Naive thymus-derived CD4-positive, alpha-beta T cell (primary cell): ENCODE measurements at regions not wholly inside any gene's neighbourhood (a gene's known extent, or its start where the extent isn't known, plus 50 kb on each side); places are given as distances from the start of the nearest gene placed in this dataset.

ENCODE experiments used
- ATAC-seq: fragments of 150-1000 bp; cut with Tn5 transposase; 2 replicates; pipeline ENCODE4 v1.10.0; 2021; ENCODE audit warnings: mild to moderate bottlenecking, moderate library complexity
- CTCF ChIA-PET: fragments of 350-600 bp; sonication (Branson Sonifier 250); formaldehyde crosslinking; loops from one replicate; lab custom pipeline; 2021; ENCODE audit warnings: antibody characterized with exemption; lab: Charles Lee
- POLR2A ChIA-PET: fragments of 350-600 bp; sonication (Branson Sonifier 250); formaldehyde crosslinking; loops from one replicate; lab custom pipeline; 2021; ENCODE audit warnings: antibody characterized with exemption, inconsistent platforms; lab: Charles Lee
- DNase-seq, 9 donors: peaks; one replicate each; pipeline versions ENCODE4 v3.0.0 to v3.0.0-alpha.2; 2020 to 2022; ENCODE audit warnings: mixed read lengths in 1 of 9
- H3K27ac ChIP-seq: one replicate; pipeline ENCODE4 v1.7.0; 2013; ENCODE audit warnings: mild to moderate bottlenecking, low read depth, low read length, moderate library complexity
- H3K27me3 ChIP-seq, 2 donors: one replicate each; pipeline ENCODE4 v1.7.0; 2013; ENCODE audit warnings: low read length in 2 of 2, mild to moderate bottlenecking in 2 of 2, moderate library complexity in 2 of 2; ENCODE audit not compliant: control insufficient read depth in 2 of 2, insufficient read depth in 2 of 2
- H3K36me3 ChIP-seq, 3 experiments: 1 replicate in 2 of 3; 2 replicates in 1 of 3; pipeline ENCODE4 v1.7.0; 2013; ENCODE audit warnings: low read length in 3 of 3, mild to moderate bottlenecking in 3 of 3, moderate library complexity in 1 of 3; ENCODE audit not compliant: insufficient read depth in 3 of 3, control insufficient read depth in 2 of 3
- H3K4me1 ChIP-seq, 2 donors: one replicate each; pipeline ENCODE4 v1.7.0; 2013; ENCODE audit warnings: low read length in 2 of 2, mild to moderate bottlenecking in 2 of 2, moderate library complexity in 1 of 2; ENCODE audit not compliant: control insufficient read depth in 2 of 2, insufficient read depth in 2 of 2
- H3K4me3 ChIP-seq: 2 replicates; pipeline ENCODE4 v1.7.0; 2013; ENCODE audit warnings: mild to moderate bottlenecking, low read length
- H3K9me3 ChIP-seq, 3 experiments: 1 replicate in 2 of 3; 2 replicates in 1 of 3; pipeline ENCODE4 v1.7.0; 2013; ENCODE audit warnings: low read length in 3 of 3; ENCODE audit not compliant: control insufficient read depth in 2 of 3
- H3K27ac Mint-ChIP-seq, 9 donors: one replicate each; pipeline ENCODE4 v1.8.0; 2020 to 2022; ENCODE audit warnings: mixed read lengths in 9 of 9, mild to moderate bottlenecking in 8 of 9, moderate library complexity in 5 of 9, inconsistent platforms in 2 of 9
- H3K27me3 Mint-ChIP-seq, 5 donors: one replicate each; pipeline ENCODE4 v1.8.0; 2021 to 2022; ENCODE audit warnings: mixed read lengths in 5 of 5, mild to moderate bottlenecking in 1 of 5
- H3K36me3 Mint-ChIP-seq, 5 donors: one replicate each; pipeline ENCODE4 v1.8.0; 2020 to 2022; ENCODE audit warnings: mixed read lengths in 5 of 5, mild to moderate bottlenecking in 3 of 5, inconsistent platforms in 1 of 5
- H3K4me1 Mint-ChIP-seq, 7 donors: one replicate each; pipeline ENCODE4 v1.8.0; 2020 to 2022; ENCODE audit warnings: mixed read lengths in 7 of 7, mild to moderate bottlenecking in 3 of 7, inconsistent platforms in 1 of 7
- H3K4me3 Mint-ChIP-seq, 10 donors: one replicate each; pipeline ENCODE4 v1.8.0; 2020 to 2022; ENCODE audit warnings: mild to moderate bottlenecking in 10 of 10, mixed read lengths in 10 of 10, moderate library complexity in 6 of 10, inconsistent platforms in 2 of 10
- H3K9me3 Mint-ChIP-seq, 11 donors: one replicate each; pipeline ENCODE4 v1.8.0; 2020 to 2022; ENCODE audit warnings: mixed read lengths in 11 of 11, mild to moderate bottlenecking in 4 of 11, inconsistent platforms in 1 of 11, moderate library complexity in 1 of 11
- intact Hi-C, 2 donors: fragments of 100-400 bp; cut with micrococcal nuclease; formaldehyde crosslinking; loops; one replicate each; pipeline ENCODE4 v1.15.1; 2023

DNA sequence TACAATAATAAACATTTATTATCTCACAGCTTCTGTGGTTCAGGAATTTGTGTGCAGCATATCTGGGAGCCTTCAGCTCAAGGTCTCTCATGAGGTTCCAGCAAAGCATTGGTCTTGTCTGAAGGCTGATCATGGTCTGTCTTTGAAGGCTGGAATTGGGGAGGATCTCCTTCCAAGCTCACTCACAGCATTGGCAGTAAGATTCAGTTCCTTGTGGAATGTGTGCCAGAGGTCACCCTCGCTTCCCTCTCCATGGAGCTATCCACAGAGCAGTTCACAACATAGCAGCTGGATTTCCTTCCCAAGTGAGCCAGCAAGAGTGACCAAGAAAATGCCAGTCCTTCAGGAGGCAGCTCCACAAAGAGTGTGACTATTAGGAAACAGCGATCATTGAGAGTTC is 202.2 kb upstream of the ST6GAL2 start:
- no peaks in the 10 kb centered on the region for H3K4me1 ChIP-seq
- Mint-ChIP-seq H3K27me3 (no peaks in the 10 kb centered on the region), H3K27ac (no peak overlapping the region), H3K4me3 (no peak overlapping the region), H3K4me1 (no peaks in the 10 kb centered on the region), H3K36me3 (no peaks in the 10 kb centered on the region), H3K9me3 (peaks cover 0 to 5% (median 0%) of the 10 kb centered on the region in 11 donors)
- no peak overlapping the region for H3K27ac ChIP-seq
- DNase-seq, result no peak
- CTCF ChIA-PET, result no interaction called here
- POLR2A ChIA-PET, result no interaction called here
- intact Hi-C loops, result no loop called here
- no peaks in the 10 kb centered on the region for H3K36me3 ChIP-seq
- no peak for ATAC-seq
- H3K4me3 ChIP-seq, result no peak overlapping the region
- H3K27me3 ChIP-seq, result no peaks in the 10 kb centered on the region
- no peaks in the 10 kb centered on the region for H3K9me3 ChIP-seq

DNA sequence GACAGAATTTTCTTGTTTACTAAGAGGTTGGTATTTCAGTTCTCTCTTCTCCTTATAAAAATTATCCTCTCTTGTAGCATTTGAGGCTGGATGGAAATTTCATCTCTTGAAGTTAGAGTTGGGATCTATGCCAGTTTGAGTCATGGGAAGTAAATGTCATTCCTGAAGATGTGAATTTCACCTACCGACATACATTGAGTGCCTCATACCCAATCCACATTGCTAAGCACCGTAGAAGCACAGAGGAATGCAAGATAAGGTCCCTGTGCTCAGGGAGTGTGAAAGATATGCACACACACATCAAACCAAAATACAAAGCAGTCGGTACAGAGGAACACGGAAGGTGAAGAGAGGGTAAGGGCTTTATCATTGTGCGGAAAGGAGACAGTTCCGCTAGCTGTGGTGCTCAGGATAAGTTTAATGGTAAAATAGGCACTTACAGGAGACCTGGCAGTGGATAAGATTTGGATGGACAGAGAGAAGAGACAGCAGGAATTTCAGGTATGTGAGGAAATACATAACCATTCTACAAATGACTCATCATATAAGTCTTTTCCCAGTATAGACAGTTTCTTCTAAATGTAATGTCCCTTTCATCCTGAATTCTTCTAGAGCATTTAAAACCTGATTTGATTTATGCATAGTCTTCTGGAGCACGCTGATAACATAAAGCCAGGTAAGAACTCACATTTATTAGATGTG is 205.3 kb upstream of the ST6GAL2 start:
- intact Hi-C loops, result no loop called here
- H3K4me1 Mint-ChIP-seq, result no peaks in the 10 kb centered on the region
- H3K4me1 ChIP-seq, result no peaks in the 10 kb centered on the region
- DNase-seq (no peak), ATAC-seq (no peak)
- H3K4me3 ChIP-seq, result no peak overlapping the region
- no peaks in the 10 kb centered on the region for H3K27me3 Mint-ChIP-seq
- POLR2A ChIA-PET, result no interaction called here
- no peak overlapping the region for H3K27ac Mint-ChIP-seq
- peaks cover 0 to 5% (median 0%) of the 10 kb centered on the region in 11 donors for H3K9me3 Mint-ChIP-seq
- H3K9me3 ChIP-seq, result no peaks in the 10 kb centered on the region
- CTCF ChIA-PET, result no interaction called here
- H3K27ac ChIP-seq, result no peak overlapping the region
- H3K36me3 ChIP-seq, result no peaks in the 10 kb centered on the region
- H3K36me3 Mint-ChIP-seq, result no peaks in the 10 kb centered on the region
- H3K4me3 Mint-ChIP-seq, result no peak overlapping the region
- H3K27me3 ChIP-seq, result no peaks in the 10 kb centered on the region

DNA sequence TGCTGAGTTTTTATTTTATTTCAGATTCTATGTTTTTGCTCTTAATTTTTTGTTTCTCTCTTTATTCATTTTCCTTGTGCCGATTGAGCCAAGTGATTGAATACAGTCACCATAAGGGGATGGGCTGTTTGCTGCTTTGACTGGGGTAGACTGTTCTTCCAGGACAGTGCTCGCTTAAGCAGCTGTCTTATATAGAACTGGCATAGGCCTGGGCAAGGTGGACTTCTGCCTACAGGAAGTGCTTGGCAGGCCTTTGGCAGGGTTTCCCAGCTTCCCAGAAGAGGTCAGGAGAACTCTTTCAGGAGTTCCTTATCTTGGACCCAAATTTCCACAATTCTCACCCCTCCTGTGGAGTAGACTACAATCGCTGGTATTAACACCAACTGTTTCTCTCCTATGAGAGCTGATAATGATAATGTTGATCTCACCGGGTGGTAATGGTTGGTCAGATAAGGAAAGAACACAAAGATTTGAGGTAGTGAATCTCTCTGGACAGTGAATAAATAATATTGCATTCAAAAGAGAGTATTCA is 207.5 kb upstream of the ST6GAL2 start:
- Histone ChIP-seq H3K4me3 (no peak overlapping the region), H3K9me3 (no peaks in the 10 kb centered on the region), H3K4me1 (no peaks in the 10 kb centered on the region), H3K27me3 (no peaks in the 10 kb centered on the region), H3K27ac (no peak overlapping the region), H3K36me3 (no peaks in the 10 kb centered on the region)
- no peak overlapping the region for H3K4me3 Mint-ChIP-seq
- H3K36me3 Mint-ChIP-seq, result no peaks in the 10 kb centered on the region
- no peak for ATAC-seq
- intact Hi-C loops, result no loop called here
- H3K9me3 Mint-ChIP-seq, result peaks cover 0 to 6% (median 0%) of the 10 kb centered on the region in 11 donors
- H3K27me3 Mint-ChIP-seq, result no peaks in the 10 kb centered on the region
- DNase-seq, result no peak
- ChIA-PET CTCF (interaction anchor here (0.7 kb wide), 1 partner anchor 101 kb away, joined by 5 read pairs; no protein-coding TSS in a partner anchor), POLR2A (no interaction called here)
- H3K4me1 Mint-ChIP-seq, result no peaks in the 10 kb centered on the region
- no peak overlapping the region for H3K27ac Mint-ChIP-seq

DNA sequence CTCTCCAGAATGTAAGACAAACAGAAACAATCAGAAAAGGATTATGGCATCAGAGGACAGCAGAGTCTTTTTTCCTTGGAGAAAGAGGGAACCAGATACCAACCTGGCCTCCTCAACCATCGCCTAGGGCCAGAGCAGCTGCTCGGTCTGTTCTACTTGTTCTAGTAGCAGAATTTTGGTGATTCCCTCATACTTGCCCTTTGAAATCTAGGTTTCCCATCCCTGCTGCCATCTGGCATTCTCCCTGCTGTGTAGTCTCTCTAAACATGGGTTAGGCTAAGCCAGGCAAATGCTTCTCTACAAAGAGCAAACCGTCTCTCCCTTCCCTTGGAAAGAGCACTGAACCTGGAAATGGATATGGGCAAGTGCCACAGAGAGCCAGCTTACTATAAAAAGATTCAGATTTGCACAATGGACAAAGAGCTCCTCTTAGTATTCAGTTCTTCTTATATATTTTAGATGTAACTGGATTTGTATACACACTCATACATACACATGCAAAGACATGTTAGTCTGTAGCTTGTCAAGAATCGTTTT is 208.6 kb upstream of the ST6GAL2 start:
- intact Hi-C loops, result no loop called here
- Histone ChIP-seq H3K4me1 (no peaks in the 10 kb centered on the region), H3K9me3 (no peaks in the 10 kb centered on the region), H3K36me3 (no peaks in the 10 kb centered on the region), H3K27me3 (no peaks in the 10 kb centered on the region), H3K27ac (no peak overlapping the region), H3K4me3 (no peak overlapping the region)
- Mint-ChIP-seq H3K9me3 (peaks cover 0 to 7% (median 0%) of the 10 kb centered on the region in 11 donors), H3K27me3 (no peaks in the 10 kb centered on the region), H3K4me3 (no peak overlapping the region), H3K27ac (no peak overlapping the region), H3K4me1 (no peaks in the 10 kb centered on the region), H3K36me3 (no peaks in the 10 kb centered on the region)
- CTCF ChIA-PET, result no interaction called here
- POLR2A ChIA-PET, result no interaction called here
- ATAC-seq (no peak), DNase-seq (no peak)

DNA sequence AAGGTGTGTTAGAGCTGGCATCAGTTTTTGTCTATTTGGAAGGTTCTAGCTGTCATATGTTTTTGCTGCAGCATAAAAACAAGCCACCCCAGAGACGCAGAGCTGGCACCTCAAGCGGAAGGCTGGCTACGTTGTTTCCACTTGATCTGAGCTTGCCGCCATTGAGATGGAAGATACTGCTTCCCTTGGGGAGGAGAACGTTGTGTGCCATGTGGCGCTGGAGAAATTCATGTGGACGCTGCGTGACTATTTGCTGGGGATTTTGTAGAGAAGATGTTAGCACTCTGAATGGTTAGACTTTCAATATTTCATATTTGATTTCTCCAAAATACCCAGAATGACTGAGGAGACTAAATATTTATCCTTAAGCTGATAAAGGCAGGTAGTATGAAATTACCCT is 216.2 kb upstream of the ST6GAL2 start:
- Mint-ChIP-seq H3K4me1 (no peaks in the 10 kb centered on the region), H3K36me3 (peaks cover 0 to 6% (median 0%) of the 10 kb centered on the region in 5 donors), H3K4me3 (no peak overlapping the region), H3K27me3 (no peaks in the 10 kb centered on the region), H3K9me3 (peaks cover 0 to 25% (median 8%) of the 10 kb centered on the region in 11 donors), H3K27ac (no peak overlapping the region)
- ChIA-PET CTCF (no interaction called here), POLR2A (no interaction called here)
- H3K36me3 ChIP-seq, result no peaks in the 10 kb centered on the region
- H3K4me3 ChIP-seq, result no peak overlapping the region
- no peaks in the 10 kb centered on the region for H3K9me3 ChIP-seq
- no peaks in the 10 kb centered on the region for H3K4me1 ChIP-seq
- ATAC-seq (no peak), DNase-seq (no peak)
- H3K27me3 ChIP-seq, result no peaks in the 10 kb centered on the region
- H3K27ac ChIP-seq, result no peak overlapping the region
- intact Hi-C loops, result no loop called here

DNA sequence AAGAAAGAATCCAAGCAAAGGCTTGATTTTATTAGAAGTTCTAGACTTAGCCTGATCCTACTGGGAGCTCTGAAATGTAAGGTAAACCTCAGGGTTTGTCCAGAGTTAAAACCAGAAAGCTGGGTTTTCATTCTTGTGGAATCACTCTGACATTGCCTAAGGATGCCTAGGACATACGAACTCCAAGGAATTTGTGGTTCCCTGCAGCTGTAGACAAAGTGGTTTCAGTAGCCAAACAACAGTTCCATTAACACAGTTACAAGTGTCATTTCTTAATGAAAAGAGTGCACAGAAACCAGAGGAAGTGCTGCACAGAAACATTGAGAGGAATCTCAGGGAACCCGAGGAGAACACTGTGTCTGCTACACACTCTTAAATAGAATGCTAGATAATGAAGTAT is 221.4 kb upstream of the ST6GAL2 start:
- Mint-ChIP-seq H3K36me3 (peaks cover 0 to 6% (median 0%) of the 10 kb centered on the region in 5 donors), H3K27me3 (no peaks in the 10 kb centered on the region), H3K9me3 (peaks cover 0 to 22% (median 7%) of the 10 kb centered on the region in 11 donors), H3K27ac (no peak overlapping the region), H3K4me3 (no peak overlapping the region), H3K4me1 (no peaks in the 10 kb centered on the region)
- Histone ChIP-seq H3K4me3 (no peak overlapping the region), H3K9me3 (peaks cover 0 to 4% (median 0%) of the 10 kb centered on the region in 3 experiments), H3K27me3 (no peaks in the 10 kb centered on the region), H3K4me1 (no peaks in the 10 kb centered on the region), H3K27ac (no peak overlapping the region), H3K36me3 (no peaks in the 10 kb centered on the region)
- ChIA-PET POLR2A (no interaction called here), CTCF (no interaction called here)
- intact Hi-C loops, result no loop called here
- no peak for ATAC-seq
- DNase-seq, result no peak

DNA sequence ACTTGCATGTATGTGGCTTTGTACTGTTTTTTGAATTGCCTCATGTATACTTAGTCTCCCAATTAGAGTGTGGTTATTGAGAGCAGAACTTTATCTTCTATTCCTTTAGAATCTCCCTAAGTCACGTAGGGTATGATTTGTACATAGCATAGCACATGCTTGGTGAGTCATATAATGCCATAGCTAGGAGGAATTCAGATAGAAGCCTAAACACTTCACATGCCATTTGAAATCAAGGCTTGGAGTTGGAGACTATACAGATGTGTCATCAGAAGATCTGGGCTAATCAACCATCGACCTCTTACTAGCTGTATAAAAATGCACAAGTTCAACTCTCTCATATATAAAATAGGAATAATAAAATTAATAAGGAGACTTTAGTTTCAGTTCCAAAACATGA is 222.6 kb upstream of the ST6GAL2 start:
- Histone ChIP-seq H3K9me3 (peaks cover 0 to 4% (median 0%) of the 10 kb centered on the region in 3 experiments), H3K36me3 (no peaks in the 10 kb centered on the region), H3K27ac (no peak overlapping the region), H3K4me1 (no peaks in the 10 kb centered on the region), H3K4me3 (no peak overlapping the region), H3K27me3 (peaks cover 0 to 4% of the 10 kb centered on the region in 2 donors)
- CTCF ChIA-PET, result no interaction called here
- no peak overlapping the region for H3K27ac Mint-ChIP-seq
- intact Hi-C loops, result no loop called here
- no peaks in the 10 kb centered on the region for H3K4me1 Mint-ChIP-seq
- no peak for DNase-seq
- no peaks in the 10 kb centered on the region for H3K27me3 Mint-ChIP-seq
- peaks cover 0 to 6% (median 0%) of the 10 kb centered on the region in 5 donors for H3K36me3 Mint-ChIP-seq
- ATAC-seq, result no peak
- POLR2A ChIA-PET, result no interaction called here
- H3K4me3 Mint-ChIP-seq, result no peak overlapping the region
- H3K9me3 Mint-ChIP-seq, result peaks cover 0 to 21% (median 7%) of the 10 kb centered on the region in 11 donors
